HepG2 (cell line): ENCODE measurements at regions not wholly inside any gene's neighbourhood (a gene's known extent, or its start where the extent isn't known, plus 50 kb on each side); places are given as distances from the start of the nearest gene placed in this dataset.

Source experiments
- ATAC-seq: fragments of 200-7000 bp; cut with Tn5 transposase; 3 replicates; pipeline ENCODE4 v1.9.1; 2020; ENCODE audit warnings: mild to moderate bottlenecking, moderate library complexity
- BruUV-seq: library from RNA; stranded (reverse); fragments of 400-500 nt; replicated peaks from 2 replicates; lab custom pipeline; 2021; lab: Mats Ljungman, UMichigan
- CTCF ChIA-PET: fragments of 300-600 bp; formaldehyde crosslinking; extraction: SDS; loops from one replicate; lab custom pipeline; 2021; ENCODE audit warnings: low total read pairs, inconsistent platforms, low intra/inter-chr PET ratio; lab: Yijun Ruan, JAX
- POLR2A ChIA-PET: fragments of 350-600 bp; sonication (Branson Sonifier 250); formaldehyde crosslinking; loops from one replicate; lab custom pipeline; 2020; ENCODE audit warnings: antibody characterized with exemption, inconsistent platforms; lab: Yijun Ruan, JAX
- DNase-seq: peaks from one replicate; pipeline ENCODE4 v3.0.0-alpha.2; 2015; ENCODE audit warnings: low spot score
- FAIRE-seq: peaks from 3 replicates; lab custom pipeline; 2011; peaks lifted over from hg19 to GRCh38; lab: Jason Lieb, UNC
- H2AFZ ChIP-seq: one replicate; pipeline ENCODE4 v1.6.1; 2011; ENCODE audit warnings: low read length, inconsistent platforms
- H3K27ac ChIP-seq: fragments of 300-600 bp; 3 replicates; pipeline ENCODE4 v1.8.0; 2011; ENCODE audit warnings: mixed run types, mild to moderate bottlenecking, mixed read lengths, low read length, inconsistent platforms; ENCODE audit not compliant: insufficient read depth; ENCODE audit errors: extremely low read length
- H3K27me3 ChIP-seq, 2 experiments: fragments of 200-600 bp in 1 of 2; 2 replicates in 1 of 2; 3 replicates in 1 of 2; pipeline versions ENCODE4 v1.6.0 to v1.8.0; 2011; ENCODE audit warnings: low read length in 2 of 2, mild to moderate bottlenecking in 2 of 2, moderate library complexity in 2 of 2, inconsistent platforms in 1 of 2; ENCODE audit not compliant: insufficient read depth in 2 of 2, control insufficient read depth in 1 of 2
- H3K36me3 ChIP-seq, 2 experiments: fragments of 200-600 bp in 1 of 2; replicated peaks in 1 of 2; 2 replicates in 1 of 2; 3 replicates in 1 of 2; pipeline versions ENCODE4 v1.5.1 to v1.8.0; 2011; ENCODE audit warnings: low read length in 2 of 2, inconsistent platforms in 1 of 2; ENCODE audit not compliant: insufficient read depth in 2 of 2, control insufficient read depth in 1 of 2
- H3K4me1 ChIP-seq: 2 replicates; pipeline ENCODE4 v1.5.1; 2012; ENCODE audit warnings: low read length, inconsistent platforms; ENCODE audit not compliant: insufficient read depth
- H3K4me2 ChIP-seq: 2 replicates; pipeline ENCODE4 v1.6.0; 2011; ENCODE audit warnings: low read depth, low read length, inconsistent platforms
- H3K4me3 ChIP-seq, 3 experiments: fragments of 200-600 bp in 1 of 3; sonication (generic), shearing (Covaris generic) in 1 of 3; replicated peaks in 1 of 3; 2 replicates each; pipeline ENCODE4 v1.5.1; 2011 to 2016; ENCODE audit warnings: low read length in 3 of 3, inconsistent platforms in 2 of 3, low read depth in 2 of 3, mild to moderate bottlenecking in 2 of 3, control low read depth in 1 of 3, mixed read lengths in 1 of 3; ENCODE audit not compliant: insufficient read depth in 1 of 3
- H3K79me2 ChIP-seq: one replicate; pipeline ENCODE4 v1.6.1; 2011; ENCODE audit warnings: low read length, inconsistent platforms; ENCODE audit not compliant: insufficient read depth
- H3K9ac ChIP-seq: 2 replicates; pipeline ENCODE4 v1.6.0; 2011; ENCODE audit warnings: mild to moderate bottlenecking, low read depth, low read length, inconsistent platforms; ENCODE audit not compliant: insufficient read depth
- H3K9me3 ChIP-seq: 2 replicates; pipeline ENCODE4 v1.5.1; 2012; ENCODE audit warnings: mild to moderate bottlenecking, low read length
- H4K20me1 ChIP-seq: 2 replicates; pipeline ENCODE4 v1.6.0; 2011; ENCODE audit warnings: inconsistent platforms, mild to moderate bottlenecking, low read length, moderate library complexity; ENCODE audit not compliant: insufficient read depth
- DRAP1 ChIP-seq: IDR thresholded peaks from 2 replicates; pipeline ENCODE4 v1.6.1; 2016; ENCODE audit warnings: missing genetic modification reagents, missing compliant biosample characterization
- EP300 ChIP-seq, 3 experiments: sonication (generic) in 1 of 3; formaldehyde crosslinking in 1 of 3; IDR thresholded peaks; 2 replicates each; pipeline versions ENCODE4 v1.5.1 to v1.6.1; 2011 to 2020; ENCODE audit warnings: low read depth in 2 of 3, low read length in 2 of 3, borderline replicate concordance in 1 of 3, improper control_type of control experiment in 1 of 3, mild to moderate bottlenecking in 1 of 3, missing genetic modification reagents in 1 of 3, moderate library complexity in 1 of 3
- MYPOP ChIP-seq: sonication (generic); formaldehyde crosslinking; IDR thresholded peaks from 2 replicates; pipeline ENCODE4 v1.8.1; 2023; ENCODE audit warnings: mild to moderate bottlenecking, moderate library complexity, missing genetic modification reagents
- POGZ ChIP-seq: sonication (generic); formaldehyde crosslinking; IDR thresholded peaks from 2 replicates; pipeline ENCODE4 v1.4.0; 2020; ENCODE audit warnings: mild to moderate bottlenecking, missing genetic modification reagents
- SMAD3 ChIP-seq: sonication (generic); formaldehyde crosslinking; IDR thresholded peaks from 2 replicates; pipeline ENCODE4 v1.4.0; 2020; ENCODE audit warnings: missing genetic modification reagents
- ZNF30 ChIP-seq: sonication (generic); formaldehyde crosslinking; IDR thresholded peaks from 2 replicates; pipeline ENCODE4 v1.5.0; 2020; ENCODE audit warnings: mild to moderate bottlenecking, missing genetic modification reagents
- ZNF597 ChIP-seq: sonication (generic); formaldehyde crosslinking; IDR thresholded peaks from 2 replicates; pipeline ENCODE4 v1.5.0; 2020; ENCODE audit warnings: missing genetic modification reagents
- WGBS: methylation state at CpG from one replicate; pipeline ENCODE4 v1.1.6; 2017; ENCODE audit warnings: low lambda C conversion rate; 5-methylcytosine and 5-hydroxymethylcytosine counted together
- in situ Hi-C: cut with HindIII; loops from 2 replicates; pipeline ENCODE4 v1.10.0; 2017; ENCODE audit warnings: low pct_unique_long_range_greater_than_20kb; ENCODE audit not compliant: extremely low pct_ligation_motif_present
- intact Hi-C: fragments of 100-400 bp; cut with micrococcal nuclease; formaldehyde crosslinking; loops from one replicate; pipeline ENCODE4 v1.10.0; 2022; ENCODE audit not compliant: unreplicated experiment

- no peak for FAIRE-seq
- H3K4me3 ChIP-seq, result no peak overlapping the region
- H3K4me1 ChIP-seq, result no peaks in the 10 kb centered on the region
- H3K27ac ChIP-seq, result no peak overlapping the region
- ChIA-PET POLR2A (no interaction called here), CTCF (no interaction called here)
- no peak for DNase-seq
- H4K20me1 ChIP-seq, result no peaks in the 10 kb centered on the region
- no peak overlapping the region for H3K9ac ChIP-seq
- no peaks in the 10 kb centered on the region for H3K9me3 ChIP-seq
- no peak overlapping the region for H2AFZ ChIP-seq
- no peak for TF ChIP-seq MYPOP (CRISPR knock-in tag)
- TF ChIP-seq POGZ, result no peak
- no peak for TF ChIP-seq DRAP1
- no peak for TF ChIP-seq EP300 (IDR thresholded peaks at IDR 0.05; ENCODE audit: low read depth in 2 of 2, low read length in 2 of 2)
- TF ChIP-seq EP300 (CRISPR knock-in tag; IDR thresholded peaks at IDR 0.05; ENCODE audit: borderline replicate concordance), result no peak
- no peak for TF ChIP-seq SMAD3 (CRISPR knock-in tag)
- TF ChIP-seq ZNF30, result no peak
- TF ChIP-seq ZNF597 (CRISPR knock-in tag), result no peak
- TF ChIP-seq, all 625 proteins: peak for 0
- no TSS peak for BruUV-seq
- H3K79me2 ChIP-seq, result no peaks in the 10 kb centered on the region
- in situ Hi-C loops (no loop called here), intact Hi-C loops (no loop called here)
- no peak for ATAC-seq
- no peaks in the 10 kb centered on the region for H3K36me3 ChIP-seq
- WGBS, result 0% methylated on average over 1 of the region's 1 CpG
- no peak overlapping the region for H3K4me2 ChIP-seq
- H3K27me3 ChIP-seq, result no peaks in the 10 kb centered on the region; a peak in 1 of 5 replicates
These were observed 438.9 kb downstream of the NAV3 start for GRCh38 chr12:78269620-78270019.
